GM04504 (cell line): ENCODE measurements at regions not wholly inside any gene's neighbourhood (a gene's known extent, or its start where the extent isn't known, plus 50 kb on each side); places are given as distances from the start of the nearest gene placed in this dataset.

Source experiments
- DNase-seq: peaks from one replicate; pipeline ENCODE4 v3.0.0-alpha.2; 2012; ENCODE audit warnings: low read depth

DNA sequence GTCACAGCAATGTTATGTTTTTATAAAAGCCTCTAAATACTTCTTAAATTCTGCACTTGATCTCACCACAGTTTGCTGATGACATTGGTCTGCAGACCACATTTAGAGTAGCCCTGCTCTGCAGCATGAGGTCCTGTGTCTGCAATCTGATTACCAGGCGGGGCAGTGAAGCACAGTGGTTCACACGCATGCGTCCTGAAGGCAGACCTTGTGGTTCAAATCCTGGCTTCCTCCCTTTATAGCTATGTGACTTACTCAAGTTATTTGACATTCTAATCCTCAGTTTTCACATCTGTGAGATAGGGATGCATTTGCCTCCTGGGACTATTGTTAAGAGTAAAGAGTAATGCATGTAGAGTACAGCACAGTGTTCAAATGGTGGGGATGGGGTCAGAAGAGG, 50.3 kb downstream of the BMAL2 start:
- no peak for DNase-seq

- DNase-seq: peak; percentile 72
Measured at GRCh38 chr12:27383429-27384260, 51.0 kb downstream of the BMAL2 start.

- DNase-seq: no peak
Measured at GRCh38 chr12:27384261-27384590, 51.6 kb downstream of the BMAL2 start.

- no peak for DNase-seq
Measured at GRCh38 chr12:27385766-27386564, 53.3 kb downstream of the BMAL2 start.

DNA sequence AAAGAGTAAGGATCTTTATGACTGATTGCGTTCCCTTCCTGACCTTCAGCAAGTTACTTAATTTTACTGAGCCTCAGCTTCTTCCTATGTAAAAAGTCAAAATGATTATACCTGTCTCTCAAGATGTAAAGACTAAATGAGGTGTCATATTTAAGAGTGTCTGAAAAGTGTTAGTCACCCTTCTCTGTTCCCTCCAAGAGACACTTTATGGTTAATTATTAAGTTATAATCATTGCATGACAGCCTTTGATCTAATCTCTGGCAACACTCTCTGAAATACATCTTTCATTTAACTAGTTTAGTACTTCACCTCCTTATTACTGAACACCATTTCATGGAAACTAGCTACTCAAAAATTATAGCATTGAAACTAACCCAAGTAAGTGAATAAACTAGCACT, 54.8 kb downstream of the BMAL2 start:
- no peak for DNase-seq

GRCh38 chr12:27388650-27389049, 56.0 kb downstream of the BMAL2 start:
- no peak for DNase-seq

DNA sequence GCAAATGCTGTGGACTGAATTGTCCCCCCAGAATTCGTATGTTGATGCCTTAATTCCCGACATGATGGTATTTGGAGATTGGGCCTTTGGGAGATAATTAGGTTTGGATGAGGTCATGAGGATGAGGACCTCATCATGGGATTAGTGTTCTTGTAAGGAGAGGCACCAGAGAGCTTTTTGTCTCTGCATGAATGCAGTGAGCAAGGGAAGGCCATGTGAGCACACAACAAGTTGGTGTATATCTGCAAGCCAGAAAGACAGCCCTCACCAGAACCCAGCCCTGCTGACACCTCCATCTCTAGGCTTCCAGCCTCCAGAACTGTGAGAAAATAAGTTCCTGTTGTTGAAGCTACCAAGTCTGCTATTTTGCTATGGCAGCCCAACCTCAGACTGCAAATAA, 51.9 kb upstream of the SMCO2 start:
- DNase-seq: no peak

DNA sequence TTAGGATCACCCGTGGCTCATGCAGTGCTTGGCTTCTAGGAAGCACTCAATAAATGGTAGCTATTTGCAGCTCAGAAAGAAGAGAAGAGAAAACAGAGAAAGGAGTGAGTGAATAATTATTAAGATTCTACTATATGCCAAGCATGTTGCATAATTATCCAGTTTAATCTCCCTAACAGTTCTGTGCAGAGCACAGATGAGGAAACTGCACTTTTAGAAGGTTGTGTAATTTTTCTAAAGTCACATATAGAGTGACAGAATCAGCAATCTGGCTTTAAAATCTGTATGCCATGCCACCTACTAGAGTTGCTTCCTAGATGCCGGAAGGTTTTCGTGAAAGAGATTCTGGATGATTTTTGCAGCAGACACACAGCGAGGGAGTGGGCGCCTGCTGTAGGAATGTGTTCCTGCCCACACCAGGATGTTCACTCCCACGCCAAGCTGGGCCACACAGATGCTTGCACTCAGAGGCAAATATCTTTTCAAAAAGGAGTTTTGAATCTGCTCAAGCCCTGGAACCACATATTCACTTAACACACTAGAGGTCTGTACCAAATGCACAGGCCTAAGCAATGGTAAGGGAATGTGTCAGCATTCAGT, 50.2 kb upstream of the SMCO2 start:
- DNase-seq: no peak
